ENCODE measurements at regions not wholly inside any gene's neighbourhood (a gene's known extent, or its start where the extent isn't known, plus 50 kb on each side); places are given as distances from the start of the nearest gene placed in this dataset.

DNA sequence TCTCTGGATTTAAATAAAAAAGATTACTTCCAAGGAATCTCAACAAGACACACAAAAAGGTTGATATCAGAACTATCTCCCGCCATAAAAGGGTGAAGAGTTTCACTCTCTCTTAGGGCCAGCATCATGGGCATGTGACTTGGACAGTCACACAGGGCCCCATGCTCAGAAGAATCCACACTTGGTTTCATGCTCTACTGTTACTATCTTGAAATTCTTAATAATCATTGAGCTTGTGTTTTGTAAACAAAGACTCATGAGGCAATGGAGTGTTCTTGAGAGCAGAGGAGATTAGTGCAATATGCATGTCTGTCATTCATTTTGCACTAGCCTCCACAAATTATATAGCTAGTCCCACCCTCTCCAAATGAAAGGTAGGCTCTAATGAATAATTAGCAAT, 58.4 kb downstream of the HMHB1 start:
- Histone ChIP-seq H3K9ac (ENCODE audit: low read length in 2 of 2) (no peak overlapping the region), H3K36me3 (ENCODE audit: control insufficient read depth in 2 of 2, insufficient read depth in 2 of 2, low read length in 2 of 2) (no peaks in the 10 kb centered on the region), H3K4me1 (ENCODE audit: control insufficient read depth, insufficient read depth, low read length) (no peaks in the 10 kb centered on the region), H3K27me3 (ENCODE audit: control insufficient read depth in 1 of 2, insufficient read depth in 2 of 2, low read length in 2 of 2) (no peaks in the 10 kb centered on the region), H3K4me3 (ENCODE audit: low read length in 2 of 2) (no peak overlapping the region), H3K27ac (ENCODE audit: low read length) (no peak overlapping the region), H3K9me3 (ENCODE audit: control insufficient read depth in 2 of 2, low read length in 2 of 2) (no peaks in the 10 kb centered on the region)

GRCh38 chr5:143870871-143871632, 59.1 kb downstream of the HMHB1 start:
- Histone ChIP-seq H3K27me3 (ENCODE audit: control insufficient read depth in 1 of 2, insufficient read depth in 2 of 2, low read length in 2 of 2) (no peaks in the 10 kb centered on the region), H3K9me3 (ENCODE audit: control insufficient read depth in 2 of 2, low read length in 2 of 2) (no peaks in the 10 kb centered on the region), H3K9ac (ENCODE audit: low read length in 2 of 2) (no peak overlapping the region), H3K27ac (ENCODE audit: low read length) (no peak overlapping the region), H3K4me3 (ENCODE audit: low read length in 2 of 2) (no peak overlapping the region), H3K4me1 (ENCODE audit: control insufficient read depth, insufficient read depth, low read length) (no peaks in the 10 kb centered on the region), H3K36me3 (ENCODE audit: control insufficient read depth in 2 of 2, insufficient read depth in 2 of 2, low read length in 2 of 2) (no peaks in the 10 kb centered on the region)

GRCh38 chr5:143871672-143872071, 59.7 kb downstream of the HMHB1 start:
- Histone ChIP-seq H3K9me3 (ENCODE audit: control insufficient read depth in 2 of 2, low read length in 2 of 2) (no peaks in the 10 kb centered on the region), H3K27ac (ENCODE audit: low read length) (no peak overlapping the region), H3K4me3 (ENCODE audit: low read length in 2 of 2) (no peak overlapping the region), H3K27me3 (ENCODE audit: control insufficient read depth in 1 of 2, insufficient read depth in 2 of 2, low read length in 2 of 2) (no peaks in the 10 kb centered on the region), H3K36me3 (ENCODE audit: control insufficient read depth in 2 of 2, insufficient read depth in 2 of 2, low read length in 2 of 2) (no peaks in the 10 kb centered on the region), H3K9ac (ENCODE audit: low read length in 2 of 2) (no peak overlapping the region), H3K4me1 (ENCODE audit: control insufficient read depth, insufficient read depth, low read length) (no peaks in the 10 kb centered on the region)

DNA sequence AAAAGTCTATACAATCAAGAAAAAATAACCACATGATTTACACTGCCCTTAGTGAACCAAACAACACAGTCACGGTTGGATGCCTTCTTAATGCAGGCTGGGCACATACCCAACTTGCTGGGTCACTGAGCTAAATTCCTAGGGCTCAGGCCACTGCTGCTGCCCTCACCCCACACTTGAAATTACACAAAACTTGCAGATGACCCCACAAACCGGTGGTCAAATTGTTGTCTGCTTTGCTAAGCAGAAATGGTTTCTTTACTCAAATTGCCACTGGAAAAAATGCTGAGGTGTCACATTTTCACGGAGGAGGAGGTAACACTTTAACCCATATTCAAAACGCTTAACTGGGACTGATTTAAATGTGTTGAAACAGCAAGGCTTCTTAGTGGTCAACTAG, 62.4 kb downstream of the HMHB1 start:
- Histone ChIP-seq H3K9me3 (ENCODE audit: control insufficient read depth in 2 of 2, low read length in 2 of 2) (no peaks in the 10 kb centered on the region), H3K36me3 (ENCODE audit: control insufficient read depth in 2 of 2, insufficient read depth in 2 of 2, low read length in 2 of 2) (no peaks in the 10 kb centered on the region), H3K27me3 (ENCODE audit: control insufficient read depth in 1 of 2, insufficient read depth in 2 of 2, low read length in 2 of 2) (no peaks in the 10 kb centered on the region), H3K9ac (ENCODE audit: low read length in 2 of 2) (no peak overlapping the region), H3K27ac (ENCODE audit: low read length) (no peak overlapping the region), H3K4me1 (ENCODE audit: control insufficient read depth, insufficient read depth, low read length) (no peaks in the 10 kb centered on the region), H3K4me3 (ENCODE audit: low read length in 2 of 2) (no peak overlapping the region)

GRCh38 chr5:143877196-143877595, 65.2 kb downstream of the HMHB1 start:
- Histone ChIP-seq H3K27me3 (ENCODE audit: control insufficient read depth in 1 of 2, insufficient read depth in 2 of 2, low read length in 2 of 2) (no peaks in the 10 kb centered on the region), H3K4me1 (ENCODE audit: control insufficient read depth, insufficient read depth, low read length) (no peaks in the 10 kb centered on the region), H3K9ac (ENCODE audit: low read length in 2 of 2) (no peak overlapping the region), H3K36me3 (ENCODE audit: control insufficient read depth in 2 of 2, insufficient read depth in 2 of 2, low read length in 2 of 2) (no peaks in the 10 kb centered on the region), H3K27ac (ENCODE audit: low read length) (no peak overlapping the region), H3K4me3 (ENCODE audit: low read length in 2 of 2) (no peak overlapping the region), H3K9me3 (ENCODE audit: control insufficient read depth in 2 of 2, low read length in 2 of 2) (no peaks in the 10 kb centered on the region)

- Histone ChIP-seq H3K27me3 (ENCODE audit: control insufficient read depth in 1 of 2, insufficient read depth in 2 of 2, low read length in 2 of 2) (no peaks in the 10 kb centered on the region), H3K9ac (ENCODE audit: low read length in 2 of 2) (no peak overlapping the region), H3K36me3 (ENCODE audit: control insufficient read depth in 2 of 2, insufficient read depth in 2 of 2, low read length in 2 of 2) (no peaks in the 10 kb centered on the region), H3K4me1 (ENCODE audit: control insufficient read depth, insufficient read depth, low read length) (no peaks in the 10 kb centered on the region), H3K4me3 (ENCODE audit: low read length in 2 of 2) (no peak overlapping the region), H3K27ac (ENCODE audit: low read length) (no peak overlapping the region), H3K9me3 (ENCODE audit: control insufficient read depth in 2 of 2, low read length in 2 of 2) (no peaks in the 10 kb centered on the region)
Measured at GRCh38 chr5:143878430-143878829, 66.5 kb downstream of the HMHB1 start.

- Histone ChIP-seq H3K4me1 (ENCODE audit: control insufficient read depth, insufficient read depth, low read length) (no peaks in the 10 kb centered on the region), H3K27ac (ENCODE audit: low read length) (no peak overlapping the region), H3K4me3 (ENCODE audit: low read length in 2 of 2) (no peak overlapping the region), H3K9ac (ENCODE audit: low read length in 2 of 2) (no peak overlapping the region), H3K27me3 (ENCODE audit: control insufficient read depth in 1 of 2, insufficient read depth in 2 of 2, low read length in 2 of 2) (no peaks in the 10 kb centered on the region), H3K36me3 (ENCODE audit: control insufficient read depth in 2 of 2, insufficient read depth in 2 of 2, low read length in 2 of 2) (no peaks in the 10 kb centered on the region), H3K9me3 (ENCODE audit: control insufficient read depth in 2 of 2, low read length in 2 of 2) (no peaks in the 10 kb centered on the region)
Measured at GRCh38 chr5:143879646-143880045, 67.7 kb downstream of the HMHB1 start.

DNA sequence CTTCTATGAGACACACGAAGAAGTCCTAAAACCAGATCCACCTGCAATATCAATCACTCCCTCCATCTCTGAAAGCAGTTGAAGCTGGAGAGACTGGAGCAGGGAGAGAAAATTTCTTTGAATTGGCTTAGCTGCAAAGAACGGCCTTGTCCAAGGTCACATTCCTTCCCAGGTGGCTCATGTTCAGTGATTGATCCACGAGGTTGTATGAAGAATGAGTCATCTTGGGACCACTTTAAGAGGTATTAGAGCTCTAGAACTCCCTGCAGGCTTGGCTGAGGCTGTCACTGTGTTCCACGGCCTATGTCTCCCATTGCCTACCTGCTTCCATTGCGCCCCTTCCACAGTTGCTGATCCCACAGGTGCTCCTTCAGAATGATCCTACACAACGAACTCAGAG, 68.2 kb downstream of the HMHB1 start:
- Histone ChIP-seq H3K36me3 (ENCODE audit: control insufficient read depth in 2 of 2, insufficient read depth in 2 of 2, low read length in 2 of 2) (no peaks in the 10 kb centered on the region), H3K9me3 (ENCODE audit: control insufficient read depth in 2 of 2, low read length in 2 of 2) (no peaks in the 10 kb centered on the region), H3K27ac (ENCODE audit: low read length) (no peak overlapping the region), H3K9ac (ENCODE audit: low read length in 2 of 2) (no peak overlapping the region), H3K4me1 (ENCODE audit: control insufficient read depth, insufficient read depth, low read length) (no peaks in the 10 kb centered on the region), H3K27me3 (ENCODE audit: control insufficient read depth in 1 of 2, insufficient read depth in 2 of 2, low read length in 2 of 2) (no peaks in the 10 kb centered on the region), H3K4me3 (ENCODE audit: low read length in 2 of 2) (no peak overlapping the region)

GRCh38 chr5:143882520-143882919, 70.6 kb downstream of the HMHB1 start:
- no peaks in the 10 kb centered on the region for H3K36me3 ChIP-seq (ENCODE audit: control insufficient read depth in 2 of 2, insufficient read depth in 2 of 2, low read length in 2 of 2)
- H3K27ac ChIP-seq (ENCODE audit: low read length) = no peak overlapping the region
- peaks cover 16% of the 10 kb centered on the region for H3K4me1 ChIP-seq (ENCODE audit: control insufficient read depth, insufficient read depth, low read length)
- H3K9me3 ChIP-seq (ENCODE audit: control insufficient read depth in 2 of 2, low read length in 2 of 2) = no peaks in the 10 kb centered on the region
- H3K27me3 ChIP-seq (ENCODE audit: control insufficient read depth in 1 of 2, insufficient read depth in 2 of 2, low read length in 2 of 2) = no peaks in the 10 kb centered on the region
- no peak overlapping the region for H3K4me3 ChIP-seq (ENCODE audit: low read length in 2 of 2)
- H3K9ac ChIP-seq (ENCODE audit: low read length in 2 of 2) = no peak overlapping the region

GRCh38 chr5:143886096-143886495, 74.1 kb downstream of the HMHB1 start:
- Histone ChIP-seq H3K9me3 (ENCODE audit: control insufficient read depth in 2 of 2, low read length in 2 of 2) (no peaks in the 10 kb centered on the region), H3K4me3 (ENCODE audit: low read length in 2 of 2) (peak overlapping the region; percentile 12 to 47), H3K27me3 (ENCODE audit: control insufficient read depth in 1 of 2, insufficient read depth in 2 of 2, low read length in 2 of 2) (no peaks in the 10 kb centered on the region), H3K4me1 (ENCODE audit: control insufficient read depth, insufficient read depth, low read length) (peaks cover 30% of the 10 kb centered on the region), H3K36me3 (ENCODE audit: control insufficient read depth in 2 of 2, insufficient read depth in 2 of 2, low read length in 2 of 2) (no peaks in the 10 kb centered on the region), H3K27ac (ENCODE audit: low read length) (peak overlapping the region; percentile 58), H3K9ac (ENCODE audit: low read length in 2 of 2) (no peak overlapping the region)
